Sciatic nerve (tissue), 2 donors: ENCODE measurements at regions not wholly inside any gene's neighbourhood (a gene's known extent, or its start where the extent isn't known, plus 50 kb on each side); places are given as distances from the start of the nearest gene placed in this dataset.

Source experiments
- ATAC-seq: fragments of 200-7000 bp; cut with Tn5 transposase; one replicate; pipeline ENCODE4 v1.9.1; 2020; ENCODE audit warnings: mild to moderate bottlenecking, moderate library complexity
- DNase-seq: peaks from one replicate; pipeline ENCODE4 v3.0.0-alpha.2; 2020; ENCODE audit warnings: low spot score
- intact Hi-C: fragments of 100-400 bp; cut with DNase I; formaldehyde crosslinking; loops from one replicate; pipeline ENCODE4 v1.14.2; 2022
- donor health status: DM: no; HTN: no; CAD: no.
- donor health status: DM: no; HTN: no; CAD: no.

- ATAC-seq (no peak), DNase-seq (no peak)
- intact Hi-C loops: no loop called here
These were observed 626.5 kb downstream of the DMRTA1 start for GRCh38 chr9:23073136-23073535.

DNA sequence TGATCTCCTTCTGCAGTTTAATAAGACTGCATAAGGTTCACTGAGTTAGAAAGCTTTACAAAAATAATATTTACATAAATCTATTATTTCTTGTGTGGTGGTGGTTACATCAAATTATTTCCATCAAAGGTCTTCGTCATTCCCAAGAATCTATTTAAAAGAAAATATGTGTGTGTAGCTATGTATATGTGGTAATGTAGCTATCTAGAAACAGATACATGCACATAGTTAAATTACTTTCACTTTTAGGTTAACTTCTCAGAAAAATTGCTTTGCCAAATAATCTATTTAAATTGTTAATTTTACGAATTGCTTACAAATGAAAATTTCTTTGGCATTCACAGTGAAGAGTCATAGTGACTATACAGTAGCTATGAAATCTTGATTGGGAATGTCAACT lies 633.2 kb downstream of the DMRTA1 start:
- ATAC-seq (no peak), DNase-seq (no peak)
- intact Hi-C loops: no loop called here

GRCh38 chr9:23081377-23081776 lies 634.8 kb downstream of the DMRTA1 start:
- ATAC-seq (no peak), DNase-seq (no peak)
- intact Hi-C loops: no loop called here

- intact Hi-C loops: no loop called here
- no peak for ATAC-seq
- no peak for DNase-seq
These were observed 642.3 kb downstream of the DMRTA1 start for GRCh38 chr9:23088932-23089364.

DNA sequence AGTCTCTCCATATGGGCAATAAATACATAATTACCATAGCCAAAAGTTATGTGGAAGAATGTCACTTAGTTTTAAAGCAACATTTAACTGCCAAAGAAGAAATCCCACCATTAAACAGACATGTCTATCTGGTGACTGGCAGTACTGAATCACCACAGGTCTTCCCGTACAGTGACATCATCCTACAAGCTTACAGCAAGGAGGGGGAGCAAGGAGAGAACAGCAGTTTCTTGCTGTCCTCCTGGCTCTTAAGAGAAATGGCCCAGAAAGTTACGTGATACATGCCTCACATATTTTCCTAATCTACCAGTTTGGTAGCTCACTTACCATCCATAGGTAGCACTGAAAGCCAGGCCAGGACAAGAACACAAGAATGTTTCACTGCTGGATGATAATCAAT lies 671.0 kb downstream of the DMRTA1 start:
- no peak for ATAC-seq
- intact Hi-C loops: no loop called here

GRCh38 chr9:23120630-23121029 lies 674.0 kb downstream of the DMRTA1 start:
- intact Hi-C loops: no loop called here
- DNase-seq (no peak), ATAC-seq (no peak)

More for the DNA sequence above, 671.0 kb downstream of the DMRTA1 start:
- no peak for DNase-seq

DNA sequence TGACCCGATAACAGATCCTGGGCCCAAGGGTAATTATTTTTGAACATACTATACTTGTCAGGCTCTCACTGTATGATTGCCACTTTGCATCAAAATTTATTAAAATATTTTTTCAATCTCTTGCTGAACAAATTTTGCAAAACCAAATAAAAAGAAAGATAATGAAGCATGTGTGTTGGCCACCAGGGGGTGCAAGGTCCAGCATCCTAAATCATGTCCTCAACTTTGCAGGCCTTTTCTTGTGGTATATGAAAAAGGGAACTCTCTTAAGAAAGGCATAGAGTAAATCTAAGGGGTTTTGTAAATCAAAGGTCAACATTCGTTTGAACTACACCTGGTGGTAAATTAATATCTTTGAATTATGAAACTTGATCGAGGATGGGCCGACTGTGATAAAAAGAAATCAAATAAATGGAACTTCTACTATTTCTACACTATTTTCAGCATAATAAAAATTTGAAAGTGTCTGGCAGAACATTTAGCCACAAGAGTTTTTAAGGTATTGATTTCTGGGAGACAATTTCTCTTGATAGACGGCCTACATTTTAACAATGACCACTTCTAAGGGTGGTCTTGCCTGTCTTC lies 676.5 kb downstream of the DMRTA1 start:
- no peak for DNase-seq
- ATAC-seq: no peak
- intact Hi-C loops: no loop called here

DNA sequence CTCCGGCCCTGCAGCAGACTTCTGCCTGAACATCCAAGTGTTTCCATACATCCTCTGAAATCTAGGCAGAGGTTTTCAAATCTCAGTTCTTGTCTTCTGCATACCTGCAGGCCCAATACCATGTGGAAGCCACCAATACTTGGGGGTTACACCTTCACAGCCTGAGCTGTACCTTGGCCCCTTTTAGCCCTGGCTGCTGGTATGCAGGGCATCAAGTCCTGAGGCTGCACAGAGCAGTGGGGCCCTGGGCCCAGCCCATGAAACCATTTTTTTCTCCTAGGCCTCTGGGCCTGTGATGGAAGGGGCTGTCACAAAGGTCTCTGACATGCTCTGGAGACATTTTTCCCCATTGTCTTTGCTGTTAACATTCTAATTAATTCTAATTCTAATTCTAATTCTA lies 680.6 kb downstream of the ELAVL2 start:
- ATAC-seq (no peak), DNase-seq (no peak)
- intact Hi-C loops: no loop called here

DNA sequence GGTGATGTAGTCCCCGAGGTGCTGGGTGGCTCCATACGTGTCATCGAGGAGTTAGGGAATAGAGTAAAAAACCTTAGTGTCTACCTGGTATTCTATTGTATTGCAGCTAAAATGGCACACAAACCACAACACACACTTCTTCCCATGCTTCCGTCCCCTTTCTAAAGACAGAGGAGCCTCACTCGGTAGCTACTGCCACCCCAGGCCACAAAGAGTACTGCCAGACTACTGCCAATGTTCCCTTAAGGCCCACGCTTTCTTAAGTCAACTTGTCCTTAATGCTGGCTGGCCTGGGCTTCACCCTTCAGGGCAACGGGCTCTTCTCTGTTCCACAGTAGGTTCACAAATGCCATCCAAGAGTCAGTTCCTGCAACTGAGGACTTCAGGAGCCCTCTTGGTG lies 673.0 kb downstream of the ELAVL2 start:
- no peak for ATAC-seq
- intact Hi-C loops: no loop called here
- no peak for DNase-seq

- ATAC-seq: no peak
- DNase-seq: no peak
- intact Hi-C loops: no loop called here
These were observed 665.5 kb downstream of the ELAVL2 start for GRCh38 chr9:23160491-23160890.

- ATAC-seq: peak; percentile 30
- no peak for DNase-seq
- intact Hi-C loops: no loop called here
These were observed 665.0 kb downstream of the ELAVL2 start for GRCh38 chr9:23160952-23161469.

- intact Hi-C loops: no loop called here
- DNase-seq: no peak
- ATAC-seq: no peak
These were observed 663.3 kb downstream of the ELAVL2 start for GRCh38 chr9:23162789-23163188.

DNA sequence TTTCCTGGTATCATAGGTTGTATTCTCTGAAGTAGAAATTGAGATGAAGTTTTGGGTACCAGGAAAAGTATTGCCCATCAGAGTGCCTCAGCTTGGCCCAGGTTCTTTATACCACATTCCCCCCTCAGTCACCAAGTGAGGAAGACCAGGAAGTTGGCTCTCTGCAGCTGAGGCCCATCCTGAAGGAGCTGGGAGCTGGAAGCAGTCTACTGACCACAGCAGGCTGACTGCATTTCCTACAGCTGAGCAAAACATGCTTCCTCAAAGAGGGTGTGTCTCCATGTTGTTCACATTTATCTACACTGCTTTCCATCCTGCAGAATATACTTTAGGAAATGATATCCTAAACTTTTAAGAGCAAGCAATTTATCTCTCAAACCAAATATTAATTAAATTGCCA lies 654.6 kb downstream of the ELAVL2 start:
- DNase-seq (no peak), ATAC-seq (no peak)
- intact Hi-C loops: no loop called here

- intact Hi-C loops: no loop called here
- ATAC-seq: no peak
- no peak for DNase-seq
These were observed 653.8 kb downstream of the ELAVL2 start for GRCh38 chr9:23172206-23172605.

GRCh38 chr9:23172979-23173637 lies 652.9 kb downstream of the ELAVL2 start:
- intact Hi-C loops: no loop called here
- DNase-seq (no peak), ATAC-seq (no peak)

- intact Hi-C loops: no loop called here
- DNase-seq (no peak), ATAC-seq (no peak)
These were observed 631.8 kb downstream of the ELAVL2 start for GRCh38 chr9:23194281-23194680.

- DNase-seq (no peak), ATAC-seq (no peak)
- intact Hi-C loops: no loop called here
These were observed 610.4 kb downstream of the ELAVL2 start for GRCh38 chr9:23215688-23216087.

DNA sequence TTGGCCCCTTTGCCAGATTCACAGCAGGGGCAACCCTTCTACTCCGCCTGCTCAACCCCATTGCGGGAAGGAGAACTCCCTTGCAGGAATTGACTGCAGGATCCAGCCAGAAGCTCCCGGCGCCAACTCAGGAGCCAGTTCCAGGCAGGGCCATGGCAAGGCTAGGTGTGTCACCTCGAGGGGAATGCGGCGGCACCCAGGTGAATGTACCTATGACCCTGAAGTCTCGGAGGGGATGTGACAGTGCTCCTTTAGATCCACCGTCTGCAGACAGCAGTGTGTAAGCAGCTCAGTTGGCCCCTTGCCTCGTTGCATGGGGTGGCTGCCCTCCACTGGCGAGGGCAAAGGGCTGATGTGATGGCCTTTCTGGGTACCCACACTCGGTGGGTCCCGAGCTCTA lies 606.6 kb downstream of the ELAVL2 start:
- DNase-seq: no peak
- intact Hi-C loops: no loop called here
- ATAC-seq: no peak

DNA sequence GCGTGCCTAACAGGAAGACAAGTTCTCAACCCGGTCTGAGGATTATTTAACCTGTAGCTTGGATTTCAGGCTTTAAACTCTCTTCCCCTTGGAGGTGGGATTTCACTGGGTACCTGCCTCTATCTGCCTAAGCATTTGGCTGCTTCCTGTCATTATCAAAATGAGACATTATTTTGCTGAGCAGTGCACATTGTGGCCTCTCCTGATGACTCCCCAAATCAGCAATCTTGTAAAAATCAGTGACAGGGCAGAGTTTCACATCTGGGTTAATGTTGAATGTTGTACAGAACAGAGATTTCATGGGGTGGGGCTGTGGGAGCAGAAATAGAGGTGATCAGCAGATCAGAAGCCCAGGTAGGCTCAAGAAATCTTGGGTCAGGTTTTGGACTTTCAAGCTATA lies 605.9 kb downstream of the ELAVL2 start:
- no peak for ATAC-seq
- DNase-seq: no peak
- intact Hi-C loops: no loop called here

GRCh38 chr9:23220957-23221356 lies 605.1 kb downstream of the ELAVL2 start:
- no peak for ATAC-seq
- no peak for DNase-seq
- intact Hi-C loops: no loop called here

DNA sequence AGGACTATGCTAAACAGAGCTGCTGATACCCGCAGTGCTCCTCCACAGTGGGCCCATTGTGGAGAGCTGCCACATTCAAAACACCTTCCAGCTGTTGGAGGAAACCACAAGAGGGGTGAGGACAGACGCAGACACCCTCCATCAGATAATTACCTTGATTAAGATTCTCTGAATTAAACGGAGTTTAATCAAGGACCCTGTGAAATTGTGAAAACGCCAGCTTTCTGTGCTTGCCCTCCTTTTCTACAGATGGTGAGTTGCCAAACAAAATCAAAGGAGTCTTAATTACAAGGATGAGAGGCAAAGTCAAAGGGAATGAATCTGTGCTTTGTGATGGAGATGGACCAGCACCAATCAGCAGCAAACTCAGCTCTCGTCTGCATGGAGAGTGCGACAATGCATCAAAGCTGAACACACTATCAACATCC lies 596.1 kb downstream of the ELAVL2 start:
- ATAC-seq (no peak), DNase-seq (no peak)
- intact Hi-C loops: no loop called here
